IMR-90 (cell line): ENCODE measurements at regions not wholly inside any gene's neighbourhood (a gene's known extent, or its start where the extent isn't known, plus 50 kb on each side); places are given as distances from the start of the nearest gene placed in this dataset.

Experiments
- ATAC-seq: fragments of 200-7000 bp; cut with Tn5 transposase; 2 replicates; pipeline ENCODE4 v1.9.1; 2020; ENCODE audit warnings: low read depth, mild to moderate bottlenecking, moderate library complexity
- BruUV-seq: library from RNA; stranded (reverse); fragments of 400-500 nt; replicated peaks from 2 replicates; lab custom pipeline; 2021; lab: Mats Ljungman, UMichigan
- CTCF ChIA-PET: fragments of 300-600 bp; formaldehyde crosslinking; extraction: SDS; loops from one replicate; lab custom pipeline; 2021; ENCODE audit warnings: antibody characterized with exemption; lab: Yijun Ruan, JAX
- POLR2A ChIA-PET: fragments of 300-600 bp; sonication (Branson Sonifier 250); formaldehyde crosslinking; loops from one replicate; lab custom pipeline; 2022; ENCODE audit warnings: antibody characterized with exemption; ENCODE audit not compliant: unreplicated experiment; lab: Charles Lee
- DNase-seq: peaks from one replicate; pipeline ENCODE4 v3.0.0; 2013
- H2AFZ ChIP-seq: replicated peaks from 2 replicates; pipeline ENCODE3; 2013; ENCODE audit warnings: low read length, mild to moderate bottlenecking; ENCODE audit not compliant: poor library complexity
- H2AK5ac ChIP-seq: 2 replicates; pipeline ENCODE4 v1.6.1; 2013; ENCODE audit warnings: low read depth, low read length, inconsistent platforms
- H2AK9ac ChIP-seq: replicated peaks from 2 replicates; pipeline ENCODE3; 2013; ENCODE audit warnings: mild to moderate bottlenecking, low read depth, low read length, moderate library complexity; ENCODE audit not compliant: poor library complexity
- H2BK120ac ChIP-seq: 2 replicates; pipeline ENCODE4 v1.6.1; 2013; ENCODE audit warnings: low read depth, low read length, inconsistent platforms
- H2BK15ac ChIP-seq: 3 replicates; pipeline ENCODE4 v1.6.1; 2013; ENCODE audit warnings: low read depth, low read length, inconsistent platforms
- H2BK20ac ChIP-seq: 2 replicates; pipeline ENCODE4 v1.6.1; 2013; ENCODE audit warnings: low read depth, mild to moderate bottlenecking, inconsistent platforms, low read length, moderate library complexity
- H2BK5ac ChIP-seq: 2 replicates; pipeline ENCODE4 v1.6.1; 2013; ENCODE audit warnings: mild to moderate bottlenecking, low read depth, low read length, inconsistent platforms; ENCODE audit not compliant: poor library complexity, severe bottlenecking
- H3K14ac ChIP-seq: replicated peaks from 2 replicates; pipeline ENCODE4 v1.6.1; 2013; ENCODE audit warnings: low read depth, low read length, inconsistent platforms
- H3K18ac ChIP-seq: 2 replicates; pipeline ENCODE4 v1.6.1; 2013; ENCODE audit warnings: low read depth, low read length, control low read depth
- H3K23ac ChIP-seq: 2 replicates; pipeline ENCODE4 v1.6.1; 2013; ENCODE audit warnings: low read depth, low read length, inconsistent platforms
- H3K27ac ChIP-seq: 2 replicates; pipeline ENCODE4 v1.5.1; 2013; ENCODE audit warnings: mild to moderate bottlenecking, control low read depth, low read length; ENCODE audit not compliant: insufficient read depth
- H3K27me3 ChIP-seq: 2 replicates; pipeline ENCODE4 v1.6.1; 2013; ENCODE audit warnings: low read length; ENCODE audit not compliant: control insufficient read depth, insufficient read depth
- H3K36me3 ChIP-seq: 2 replicates; pipeline ENCODE4 v1.6.1; 2013; ENCODE audit warnings: low read length, mixed read lengths; ENCODE audit not compliant: control insufficient read depth, insufficient read depth
- H3K4ac ChIP-seq: 2 replicates; pipeline ENCODE4 v1.6.1; 2013; ENCODE audit warnings: low read depth, low read length, inconsistent platforms
- H3K4me1 ChIP-seq: 2 replicates; pipeline ENCODE4 v1.6.1; 2013; ENCODE audit warnings: low read length, mixed read lengths; ENCODE audit not compliant: control insufficient read depth, insufficient read depth
- H3K4me2 ChIP-seq: 2 replicates; pipeline ENCODE4 v1.6.1; 2013; ENCODE audit warnings: low read depth, mild to moderate bottlenecking, control low read depth, low read length, moderate library complexity
- H3K4me3 ChIP-seq: 2 replicates; pipeline ENCODE4 v1.5.1; 2013; ENCODE audit warnings: low read depth, mild to moderate bottlenecking, control low read depth, low read length, moderate library complexity; ENCODE audit not compliant: insufficient read depth
- H3K56ac ChIP-seq: 2 replicates; pipeline ENCODE4 v1.6.1; 2013; ENCODE audit warnings: low read length, inconsistent platforms; ENCODE audit not compliant: insufficient read depth; ENCODE audit errors: extremely low read depth
- H3K79me1 ChIP-seq, 2 experiments: 2 replicates each; pipeline ENCODE4 v1.6.1; 2013; ENCODE audit warnings: low read length in 2 of 2, inconsistent platforms in 1 of 2, low read depth in 1 of 2
- H3K9ac ChIP-seq: 2 replicates; pipeline ENCODE4 v1.6.1; 2013; ENCODE audit warnings: low read depth, low read length, control low read depth
- H3K9me1 ChIP-seq: 2 replicates; pipeline ENCODE4 v1.6.1; 2013; ENCODE audit warnings: low read length, inconsistent platforms; ENCODE audit not compliant: insufficient read depth
- H3K9me3 ChIP-seq: 2 replicates; pipeline ENCODE4 v1.6.1; 2013; ENCODE audit warnings: low read length; ENCODE audit not compliant: control insufficient read depth, insufficient read depth
- H4K20me1 ChIP-seq: 2 replicates; pipeline ENCODE4 v1.6.1; 2013; ENCODE audit warnings: low read length, inconsistent platforms; ENCODE audit not compliant: insufficient read depth
- H4K5ac ChIP-seq: 2 replicates; pipeline ENCODE4 v1.6.1; 2013; ENCODE audit warnings: mild to moderate bottlenecking, low read depth, low read length, control low read depth
- H4K8ac ChIP-seq, 2 experiments: 2 replicates each; pipeline ENCODE4 v1.6.1; 2013; ENCODE audit warnings: low read depth in 2 of 2, low read length in 2 of 2, control low read depth in 1 of 2, inconsistent platforms in 1 of 2
- H4K91ac ChIP-seq: 2 replicates; pipeline ENCODE4 v1.6.1; 2013; ENCODE audit warnings: low read depth, low read length, inconsistent platforms; ENCODE audit not compliant: insufficient read depth
- BHLHE40 ChIP-seq: fragments of 150-350 bp; IDR thresholded peaks from 2 replicates; pipeline ENCODE4 v1.6.1; 2016; ENCODE audit warnings: mild to moderate bottlenecking, low read depth, low read length
- CEBPB ChIP-seq: IDR thresholded peaks from 2 replicates; pipeline ENCODE4 v1.6.1; 2012; ENCODE audit warnings: low read depth, low read length, improper control_type of control experiment
- CHD1 ChIP-seq: IDR thresholded peaks from 2 replicates; pipeline ENCODE4 v1.6.1; 2012; ENCODE audit warnings: low read depth, low read length, improper control_type of control experiment
- ELK1 ChIP-seq: fragments of 150-350 bp; IDR thresholded peaks from 2 replicates; pipeline ENCODE4 v1.6.1; 2016; ENCODE audit warnings: low read depth, mild to moderate bottlenecking, low read length, moderate library complexity, borderline replicate concordance
- FOS ChIP-seq: fragments of 150-350 bp; IDR thresholded peaks from 2 replicates; pipeline ENCODE4 v1.6.1; 2016; ENCODE audit warnings: low read depth, low read length
- MAFK ChIP-seq: IDR thresholded peaks from 2 replicates; pipeline ENCODE4 v1.6.1; 2012; ENCODE audit warnings: low read depth, low read length, improper control_type of control experiment
- MAZ ChIP-seq: IDR thresholded peaks from 2 replicates; pipeline ENCODE4 v1.6.1; 2012; ENCODE audit warnings: low read depth, mild to moderate bottlenecking, low read length, improper control_type of control experiment, moderate library complexity, borderline replicate concordance
- MXI1 ChIP-seq: IDR thresholded peaks from 2 replicates; pipeline ENCODE4 v1.6.1; 2012; ENCODE audit warnings: low read depth, mild to moderate bottlenecking, low read length, moderate library complexity, borderline replicate concordance
- NFE2L2 ChIP-seq: fragments of 150-350 bp; IDR thresholded peaks from 2 replicates; pipeline ENCODE4 v1.6.1; 2016; ENCODE audit warnings: low read depth, mild to moderate bottlenecking, low read length
- POLR2A ChIP-seq: IDR thresholded peaks from 2 replicates; pipeline ENCODE4 v1.6.1; 2012; ENCODE audit warnings: mild to moderate bottlenecking, low read depth, low read length
- RAD21 ChIP-seq: IDR thresholded peaks from 2 replicates; pipeline ENCODE4 v1.6.1; 2012; ENCODE audit warnings: low read length, improper control_type of control experiment
- RCOR1 ChIP-seq: IDR thresholded peaks from 2 replicates; pipeline ENCODE4 v1.6.1; 2012; ENCODE audit warnings: mild to moderate bottlenecking, low read length, improper control_type of control experiment; ENCODE audit not compliant: insufficient replicate concordance
- RFX5 ChIP-seq: IDR thresholded peaks from 2 replicates; pipeline ENCODE4 v1.8.0; 2012; ENCODE audit warnings: low read depth, mild to moderate bottlenecking, low read length, moderate library complexity
- SMC3 ChIP-seq: fragments of 150-350 bp; IDR thresholded peaks from 2 replicates; pipeline ENCODE4 v1.6.1; 2016; ENCODE audit warnings: low read depth, mild to moderate bottlenecking, antibody characterized with exemption, low read length, moderate library complexity
- WGBS, 2 experiments: methylation state at CpG; one replicate each; pipeline versions ENCODE4 v1.1.5 to v1.1.7; 2013; ENCODE audit warnings: missing lambda C conversion rate in 2 of 2; ENCODE audit not compliant: insufficient read length in 1 of 2; ENCODE audit errors: extremely low coverage in 2 of 2; 5-methylcytosine and 5-hydroxymethylcytosine counted together
- dilution Hi-C: fragments of 300-500 bp; cut with HindIII; formaldehyde crosslinking; loops from one replicate; pipeline ENCODE4 v1.14.3; 2018; ENCODE audit warnings: low sequenced_read_pairs; ENCODE audit not compliant: unreplicated experiment
- in situ Hi-C: fragments of 300-500 bp; cut with MboI; formaldehyde crosslinking; loops from 3 replicates; pipeline ENCODE4 v1.14.3; 2019; ENCODE audit warnings: low sequenced_read_pairs, inconsistent platforms, mixed read lengths
- intact Hi-C: fragments of 100-400 bp; cut with micrococcal nuclease; formaldehyde crosslinking; loops from 2 replicates; pipeline ENCODE4 v1.10.0; 2022
- TF ChIP-seq, protein P1 (sequence below): fragments of 150-350 bp; IDR thresholded peaks from 2 replicates; pipeline ENCODE4 v1.6.1; 2017; ENCODE audit warnings: mild to moderate bottlenecking, antibody characterized with exemption, low read length, low read depth
- TF ChIP-seq, protein P2 (sequence below): conservative IDR thresholded peaks from 2 replicates; pipeline ENCODE4 v1.5.1; 2012; ENCODE audit warnings: mild to moderate bottlenecking, low read depth, low read length, improper control_type of control experiment

GRCh38 chr14:104472536-104473243 lies 106.9 kb upstream of the C14orf180 start:
- intact Hi-C loops, result no loop called here
- H3K9ac ChIP-seq, result no peak overlapping the region
- H2BK5ac ChIP-seq, result no peak overlapping the region
- no peak overlapping the region for H2AK5ac ChIP-seq
- H3K4me2 ChIP-seq, result no peak overlapping the region
- H3K4me3 ChIP-seq, result no peak overlapping the region
- no peak for DNase-seq
- H3K27ac ChIP-seq, result no peak overlapping the region
- WGBS, 2 experiments, result 74% methylated on average over 6 of the region's 29 CpGs; no CpG with 5 or more reads in 1 of the 2 experiments
- no peak overlapping the region for H4K91ac ChIP-seq
- no peaks in the 10 kb centered on the region for H3K9me1 ChIP-seq
- H2AK9ac ChIP-seq, result no peak overlapping the region
- H3K79me1 ChIP-seq, result no peaks in the 10 kb centered on the region
- no peaks in the 10 kb centered on the region for H3K27me3 ChIP-seq
- dilution Hi-C loops, result no loop called here
- H4K20me1 ChIP-seq, result no peaks in the 10 kb centered on the region
- no peak for TF ChIP-seq NFE2L2
- TF ChIP-seq RCOR1, result no peak
- no peak for TF ChIP-seq MAZ
- no peak for TF ChIP-seq POLR2A
- no peak for TF ChIP-seq MXI1
- no peak for TF ChIP-seq MAFK
- TF ChIP-seq RFX5, result no peak
- TF ChIP-seq, protein P1, sequence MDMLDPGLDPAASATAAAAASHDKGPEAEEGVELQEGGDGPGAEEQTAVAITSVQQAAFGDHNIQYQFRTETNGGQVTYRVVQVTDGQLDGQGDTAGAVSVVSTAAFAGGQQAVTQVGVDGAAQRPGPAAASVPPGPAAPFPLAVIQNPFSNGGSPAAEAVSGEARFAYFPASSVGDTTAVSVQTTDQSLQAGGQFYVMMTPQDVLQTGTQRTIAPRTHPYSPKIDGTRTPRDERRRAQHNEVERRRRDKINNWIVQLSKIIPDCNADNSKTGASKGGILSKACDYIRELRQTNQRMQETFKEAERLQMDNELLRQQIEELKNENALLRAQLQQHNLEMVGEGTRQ, result no peak
- no peak for TF ChIP-seq SMC3
- TF ChIP-seq CHD1, result no peak
- no peak for TF ChIP-seq RAD21
- TF ChIP-seq ELK1, result no peak
- TF ChIP-seq CEBPB, result no peak
- no peak for TF ChIP-seq BHLHE40
- TF ChIP-seq FOS, result no peak
- TF ChIP-seq, protein P2, sequence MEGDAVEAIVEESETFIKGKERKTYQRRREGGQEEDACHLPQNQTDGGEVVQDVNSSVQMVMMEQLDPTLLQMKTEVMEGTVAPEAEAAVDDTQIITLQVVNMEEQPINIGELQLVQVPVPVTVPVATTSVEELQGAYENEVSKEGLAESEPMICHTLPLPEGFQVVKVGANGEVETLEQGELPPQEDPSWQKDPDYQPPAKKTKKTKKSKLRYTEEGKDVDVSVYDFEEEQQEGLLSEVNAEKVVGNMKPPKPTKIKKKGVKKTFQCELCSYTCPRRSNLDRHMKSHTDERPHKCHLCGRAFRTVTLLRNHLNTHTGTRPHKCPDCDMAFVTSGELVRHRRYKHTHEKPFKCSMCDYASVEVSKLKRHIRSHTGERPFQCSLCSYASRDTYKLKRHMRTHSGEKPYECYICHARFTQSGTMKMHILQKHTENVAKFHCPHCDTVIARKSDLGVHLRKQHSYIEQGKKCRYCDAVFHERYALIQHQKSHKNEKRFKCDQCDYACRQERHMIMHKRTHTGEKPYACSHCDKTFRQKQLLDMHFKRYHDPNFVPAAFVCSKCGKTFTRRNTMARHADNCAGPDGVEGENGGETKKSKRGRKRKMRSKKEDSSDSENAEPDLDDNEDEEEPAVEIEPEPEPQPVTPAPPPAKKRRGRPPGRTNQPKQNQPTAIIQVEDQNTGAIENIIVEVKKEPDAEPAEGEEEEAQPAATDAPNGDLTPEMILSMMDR, result no peak
- no peak overlapping the region for H3K4ac ChIP-seq
- H2BK120ac ChIP-seq, result no peak overlapping the region
- no peak overlapping the region for H2BK20ac ChIP-seq
- H3K56ac ChIP-seq, result no peak overlapping the region
- H3K4me1 ChIP-seq, result no peaks in the 10 kb centered on the region
- no peak overlapping the region for H3K14ac ChIP-seq
- H2BK15ac ChIP-seq, result no peak overlapping the region
- H4K8ac ChIP-seq, result no peak overlapping the region
- in situ Hi-C loops, result no loop called here
- H3K18ac ChIP-seq, result no peak overlapping the region
- POLR2A ChIA-PET, result no interaction called here
- CTCF ChIA-PET, result no interaction called here
- no peak overlapping the region for H3K23ac ChIP-seq
- H3K9me3 ChIP-seq, result peaks cover 25% of the 10 kb centered on the region; the same call in 1 of the 2 replicates
- no peaks in the 10 kb centered on the region for H3K36me3 ChIP-seq
- no peak overlapping the region for H2AFZ ChIP-seq
- no TSS peak for BruUV-seq
- no peak overlapping the region for H4K5ac ChIP-seq
- no peak for ATAC-seq
